Activated naive CD4-positive, alpha-beta T cell treated with anti-CD3 and anti-CD28 coated beads, Interleukin-2, amount 50 U/mL, for 24 hours (primary cell): ENCODE measurements at regions not wholly inside any gene's neighbourhood (a gene's known extent, or its start where the extent isn't known, plus 50 kb on each side); places are given as distances from the start of the nearest gene placed in this dataset.

Source experiments
- H3K27ac Mint-ChIP-seq: one replicate; pipeline ENCODE4 v1.8.0; 2021; ENCODE audit warnings: mild to moderate bottlenecking, mixed read lengths
- H3K27me3 Mint-ChIP-seq: one replicate; pipeline ENCODE4 v1.8.0; 2021; ENCODE audit warnings: mixed read lengths
- H3K36me3 Mint-ChIP-seq: one replicate; pipeline ENCODE4 v1.8.0; 2021; ENCODE audit warnings: mixed read lengths
- H3K4me1 Mint-ChIP-seq: one replicate; pipeline ENCODE4 v1.8.0; 2021; ENCODE audit warnings: mixed read lengths
- H3K4me3 Mint-ChIP-seq: one replicate; pipeline ENCODE4 v1.8.0; 2021; ENCODE audit warnings: mild to moderate bottlenecking, mixed read lengths
- H3K9me3 Mint-ChIP-seq: one replicate; pipeline ENCODE4 v1.8.0; 2021; ENCODE audit warnings: mixed read lengths

DNA sequence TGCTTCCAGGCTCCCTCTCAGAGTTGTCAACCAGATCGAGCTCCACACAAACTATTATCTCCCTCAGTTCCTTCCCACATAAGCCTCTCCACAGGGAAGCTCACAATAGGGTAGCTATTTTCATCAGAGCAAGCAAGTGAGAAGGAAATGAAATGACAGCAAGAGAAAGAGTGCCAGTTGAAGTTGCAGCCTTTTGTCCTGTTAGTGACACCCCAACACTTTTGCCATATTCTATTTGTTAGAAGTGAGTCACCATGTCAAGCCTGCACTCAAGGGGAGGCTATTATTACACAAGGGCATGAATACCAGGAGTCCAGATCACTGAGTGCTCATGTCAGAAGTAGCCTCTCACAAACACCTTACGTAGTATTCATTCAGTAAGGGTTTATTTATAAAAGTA, 266.3 kb upstream of the NOCT start:
- Mint-ChIP-seq H3K4me1 (no peaks in the 10 kb centered on the region), H3K9me3 (peaks cover 19% of the 10 kb centered on the region), H3K4me3 (no peak overlapping the region), H3K36me3 (no peaks in the 10 kb centered on the region), H3K27ac (no peak overlapping the region), H3K27me3 (peaks cover 1% of the 10 kb centered on the region)

DNA sequence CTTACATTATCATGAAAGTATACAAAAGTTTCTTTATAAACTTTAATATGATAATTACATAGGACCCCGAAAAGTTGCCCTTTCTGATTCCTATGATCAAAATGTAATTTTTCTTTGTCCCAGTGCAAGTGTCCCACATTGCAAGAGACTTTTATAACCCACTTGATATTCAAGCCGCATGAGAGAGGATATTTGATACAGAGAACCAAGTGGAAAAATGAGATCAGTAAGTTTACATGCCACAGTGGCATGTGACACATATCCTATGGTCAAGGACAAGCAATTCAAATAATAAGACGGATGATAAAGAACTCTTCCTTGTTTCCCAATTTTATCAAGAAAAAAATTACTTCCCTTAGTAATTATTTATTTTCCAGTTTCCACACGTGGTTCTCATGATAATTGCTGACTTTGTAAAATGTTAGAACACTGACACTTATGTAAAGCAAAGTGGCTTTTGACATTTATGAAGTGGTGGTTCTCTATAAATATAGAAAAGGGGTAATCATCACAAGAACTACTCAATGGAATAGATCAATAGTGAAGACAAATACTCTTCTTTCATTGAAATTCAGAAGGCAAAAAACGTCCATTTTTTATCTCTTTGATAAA, 273.7 kb upstream of the NOCT start:
- peaks cover 1% of the 10 kb centered on the region for H3K27me3 Mint-ChIP-seq
- no peak overlapping the region for H3K4me3 Mint-ChIP-seq
- H3K27ac Mint-ChIP-seq: no peak overlapping the region
- H3K36me3 Mint-ChIP-seq: no peaks in the 10 kb centered on the region
- peaks cover 8% of the 10 kb centered on the region for H3K9me3 Mint-ChIP-seq
- H3K4me1 Mint-ChIP-seq: no peaks in the 10 kb centered on the region

DNA sequence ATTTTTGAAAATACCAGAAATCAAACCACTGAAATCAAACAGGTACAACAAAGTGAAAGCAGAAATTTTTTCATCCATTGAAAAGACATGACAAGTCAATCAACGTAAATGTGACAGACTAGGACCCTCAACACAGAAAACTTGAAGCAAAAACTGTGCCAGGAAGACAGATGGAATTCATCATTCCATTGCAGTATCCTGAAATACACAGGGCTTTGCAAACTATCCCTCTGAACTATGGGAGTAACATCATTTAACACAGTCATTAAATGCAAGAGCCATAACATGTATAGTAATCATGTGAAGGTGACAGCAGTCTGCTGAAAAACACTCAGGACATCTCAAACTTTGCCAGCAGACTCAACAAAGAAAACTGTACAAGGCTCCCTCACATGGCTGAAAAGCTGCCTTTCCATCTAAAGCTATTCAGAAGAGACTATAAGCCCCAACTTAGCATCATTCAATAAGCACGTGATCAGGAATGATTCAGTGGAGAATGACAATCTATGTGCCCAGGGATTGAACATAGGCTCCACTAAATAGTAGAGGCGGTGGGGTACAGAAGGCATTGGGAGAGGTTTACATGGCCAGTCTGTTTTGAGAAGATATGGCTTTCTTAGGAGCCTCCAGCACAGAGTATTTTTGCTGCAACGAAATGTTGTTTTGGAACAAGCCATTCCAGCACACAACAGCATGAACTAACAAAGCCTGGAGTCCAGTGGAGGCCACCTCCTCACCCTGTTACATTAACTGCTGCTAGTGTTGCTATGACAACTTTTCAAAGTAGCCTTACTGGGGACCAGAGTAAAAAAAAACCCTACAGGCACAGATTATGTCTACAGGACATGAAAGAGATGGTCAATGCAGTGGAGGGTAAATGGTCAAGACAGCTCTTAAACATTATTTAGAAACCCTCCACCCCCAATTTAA, 274.5 kb upstream of the NOCT start:
- peaks cover 8% of the 10 kb centered on the region for H3K9me3 Mint-ChIP-seq
- H3K27me3 Mint-ChIP-seq: peaks cover 1% of the 10 kb centered on the region
- H3K4me1 Mint-ChIP-seq: no peaks in the 10 kb centered on the region
- no peaks in the 10 kb centered on the region for H3K36me3 Mint-ChIP-seq
- no peak overlapping the region for H3K4me3 Mint-ChIP-seq
- H3K27ac Mint-ChIP-seq: no peak overlapping the region

DNA sequence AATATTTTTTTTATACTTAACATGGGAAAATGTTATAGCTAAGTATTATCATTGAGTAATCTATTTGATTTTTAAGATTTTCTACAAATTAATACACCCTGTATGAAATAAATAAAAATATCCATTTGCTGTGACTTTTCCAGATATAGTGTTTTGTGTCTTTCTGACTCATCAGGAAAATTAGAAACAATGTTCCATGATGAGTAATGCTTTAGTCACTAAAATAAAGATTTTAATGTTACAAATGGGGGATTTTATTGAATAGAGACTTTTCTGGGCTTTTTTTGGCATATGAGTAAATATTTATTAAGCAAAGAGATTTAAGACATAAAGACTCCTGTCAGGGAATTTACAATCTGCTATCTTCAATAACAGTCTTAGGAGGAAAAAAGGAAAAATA, 279.2 kb upstream of the NOCT start:
- Mint-ChIP-seq H3K27me3 (no peaks in the 10 kb centered on the region), H3K4me1 (no peaks in the 10 kb centered on the region), H3K36me3 (no peaks in the 10 kb centered on the region), H3K4me3 (no peak overlapping the region), H3K27ac (no peak overlapping the region), H3K9me3 (peaks cover 8% of the 10 kb centered on the region)

DNA sequence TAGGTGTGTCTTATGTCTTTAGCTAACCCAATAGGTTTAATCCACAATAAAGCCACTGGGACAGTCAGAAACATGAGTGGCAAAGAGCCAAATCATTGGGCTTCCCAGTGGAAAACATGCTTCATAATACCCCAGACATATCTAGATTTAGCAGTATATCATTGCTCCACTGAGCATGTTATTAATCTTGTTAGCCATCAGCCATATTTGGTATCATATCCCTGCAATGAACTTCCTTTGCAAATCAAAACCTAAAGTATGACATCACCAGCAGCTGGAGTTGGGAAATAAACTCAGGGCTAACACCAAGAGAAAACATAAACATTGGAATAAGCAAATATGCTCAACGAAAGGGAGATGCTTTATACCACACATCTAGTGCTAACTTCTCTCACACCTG, 280.8 kb upstream of the NOCT start:
- no peaks in the 10 kb centered on the region for H3K9me3 Mint-ChIP-seq
- no peaks in the 10 kb centered on the region for H3K4me1 Mint-ChIP-seq
- H3K27me3 Mint-ChIP-seq: peaks cover 1% of the 10 kb centered on the region
- H3K36me3 Mint-ChIP-seq: no peaks in the 10 kb centered on the region
- H3K27ac Mint-ChIP-seq: no peak overlapping the region
- no peak overlapping the region for H3K4me3 Mint-ChIP-seq

DNA sequence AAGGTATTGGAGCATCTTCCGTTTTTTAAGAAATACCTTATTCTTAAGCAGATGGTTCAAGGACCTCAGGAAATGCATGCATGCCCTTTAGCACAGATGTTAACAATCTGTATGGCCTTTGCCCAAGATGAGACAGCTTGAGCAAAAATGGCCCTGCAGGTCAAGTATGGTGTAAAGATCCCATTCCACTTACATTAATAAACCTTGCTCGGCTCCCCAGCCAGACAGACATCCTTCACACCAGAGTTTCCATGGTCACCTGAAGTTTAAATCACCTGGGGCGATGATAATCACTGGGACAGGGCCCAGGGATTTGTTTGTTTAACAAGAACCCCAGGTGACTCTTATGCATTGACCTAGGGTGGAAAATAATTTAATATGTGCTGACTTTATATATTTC, 287.0 kb upstream of the NOCT start:
- no peaks in the 10 kb centered on the region for H3K9me3 Mint-ChIP-seq
- peaks cover 2% of the 10 kb centered on the region for H3K27me3 Mint-ChIP-seq
- H3K36me3 Mint-ChIP-seq: no peaks in the 10 kb centered on the region
- H3K27ac Mint-ChIP-seq: no peak overlapping the region
- H3K4me3 Mint-ChIP-seq: no peak overlapping the region
- no peaks in the 10 kb centered on the region for H3K4me1 Mint-ChIP-seq

DNA sequence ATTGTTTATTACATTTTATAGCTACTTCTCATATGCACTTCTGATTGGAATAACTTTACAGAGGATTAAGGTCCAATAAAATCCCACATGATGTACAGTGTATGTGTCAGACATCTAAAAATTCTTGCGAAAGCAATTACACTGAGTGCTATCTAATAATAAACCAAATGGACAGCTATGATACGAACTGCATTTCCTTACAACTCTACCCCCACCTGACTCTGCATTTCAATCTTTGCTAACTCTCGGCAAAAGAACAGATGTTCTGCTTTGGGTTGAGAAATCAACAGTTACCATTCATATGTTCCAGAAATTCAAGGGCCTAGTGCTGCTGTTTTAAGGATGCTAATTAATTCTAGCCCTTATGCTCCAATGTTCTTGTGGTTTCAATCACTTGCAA, 287.9 kb upstream of the NOCT start:
- H3K27me3 Mint-ChIP-seq: peaks cover 2% of the 10 kb centered on the region
- H3K4me3 Mint-ChIP-seq: no peak overlapping the region
- H3K4me1 Mint-ChIP-seq: no peaks in the 10 kb centered on the region
- no peak overlapping the region for H3K27ac Mint-ChIP-seq
- no peaks in the 10 kb centered on the region for H3K36me3 Mint-ChIP-seq
- H3K9me3 Mint-ChIP-seq: no peaks in the 10 kb centered on the region

DNA sequence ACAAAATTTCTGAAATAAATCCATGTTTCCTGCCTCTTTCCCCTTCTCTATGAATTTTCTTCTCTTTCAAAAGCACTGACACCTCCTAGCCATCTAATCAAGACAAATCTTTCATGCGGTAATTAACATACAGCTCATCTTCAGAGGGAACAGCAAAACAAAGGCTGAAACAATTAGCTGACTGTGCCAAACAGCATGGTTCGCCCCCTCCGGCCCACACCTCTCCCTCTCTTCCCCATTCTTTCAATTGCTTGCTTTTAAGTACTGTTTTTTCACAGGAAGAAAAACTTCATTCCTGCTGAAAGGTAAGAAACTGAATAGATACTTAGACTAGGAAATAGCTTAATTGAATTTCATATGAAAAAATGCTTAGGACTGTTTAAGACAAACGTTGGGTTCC, 291.1 kb upstream of the NOCT start:
- Mint-ChIP-seq H3K4me1 (no peaks in the 10 kb centered on the region), H3K36me3 (no peaks in the 10 kb centered on the region), H3K4me3 (no peak overlapping the region), H3K27ac (no peak overlapping the region), H3K27me3 (peaks cover 1% of the 10 kb centered on the region), H3K9me3 (no peaks in the 10 kb centered on the region)

DNA sequence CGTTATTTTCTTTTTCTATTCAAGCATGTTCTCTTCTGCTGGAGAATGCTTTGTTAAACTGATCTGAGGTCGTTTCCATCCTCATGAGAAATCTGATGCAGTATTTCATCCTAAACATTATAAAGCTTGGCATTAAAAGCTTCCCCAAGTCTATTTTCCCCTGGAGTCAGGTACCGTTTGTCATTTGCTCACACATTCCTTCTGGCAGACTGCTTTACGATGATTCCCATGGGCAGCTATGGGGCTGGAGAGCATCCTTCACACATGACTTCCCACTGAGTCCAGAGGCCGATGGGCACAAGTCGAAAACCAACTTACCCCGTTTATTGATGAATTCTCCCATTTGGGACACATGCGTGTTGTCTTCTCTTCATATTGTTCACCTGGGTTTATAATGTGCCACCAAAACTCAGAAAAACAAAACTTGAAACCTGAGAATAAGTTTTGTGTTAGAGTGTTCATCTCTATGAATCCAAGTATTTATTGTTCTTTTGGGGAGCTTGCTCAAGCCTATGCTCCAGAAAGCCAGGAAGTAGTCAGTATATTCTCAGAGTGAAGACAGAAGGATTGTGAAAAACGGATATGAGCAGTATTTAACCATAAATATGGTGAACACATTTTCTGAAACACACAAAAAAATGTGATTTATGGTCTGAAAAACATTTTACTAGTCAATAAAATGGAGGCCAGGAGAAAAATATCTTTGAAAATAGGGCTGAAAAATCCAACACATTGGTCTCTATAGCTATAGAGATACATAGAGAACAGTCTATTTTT, 298.8 kb upstream of the NOCT start:
- peaks cover 2% of the 10 kb centered on the region for H3K27me3 Mint-ChIP-seq
- no peaks in the 10 kb centered on the region for H3K9me3 Mint-ChIP-seq
- H3K36me3 Mint-ChIP-seq: no peaks in the 10 kb centered on the region

DNA sequence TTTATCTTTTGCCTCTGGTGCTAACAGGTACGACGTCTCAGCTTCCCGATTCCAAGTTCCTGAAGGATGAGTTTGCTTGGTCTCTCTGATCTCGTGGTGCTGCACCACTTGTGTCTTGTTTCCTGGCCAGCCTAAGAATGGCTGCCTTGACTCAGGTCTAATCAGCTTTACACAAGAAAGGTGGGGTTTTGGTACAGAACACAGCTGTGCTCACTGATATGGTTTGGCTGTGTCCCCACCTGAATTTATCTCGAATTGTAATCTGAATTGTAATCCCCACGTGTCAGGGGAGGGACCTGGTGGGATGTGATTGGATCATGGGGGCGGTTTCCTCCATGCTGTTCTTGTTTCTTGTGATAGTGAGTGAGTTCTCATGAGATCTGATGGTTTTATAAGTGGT, 305.3 kb upstream of the NOCT start:
- Mint-ChIP-seq H3K4me3 (no peak overlapping the region), H3K36me3 (no peaks in the 10 kb centered on the region), H3K9me3 (no peaks in the 10 kb centered on the region), H3K27ac (no peak overlapping the region), H3K27me3 (peaks cover 10% of the 10 kb centered on the region), H3K4me1 (no peaks in the 10 kb centered on the region)

More for the DNA sequence above, 298.8 kb upstream of the NOCT start:
- no peak overlapping the region for H3K27ac Mint-ChIP-seq
- no peak overlapping the region for H3K4me3 Mint-ChIP-seq
- no peaks in the 10 kb centered on the region for H3K4me1 Mint-ChIP-seq

DNA sequence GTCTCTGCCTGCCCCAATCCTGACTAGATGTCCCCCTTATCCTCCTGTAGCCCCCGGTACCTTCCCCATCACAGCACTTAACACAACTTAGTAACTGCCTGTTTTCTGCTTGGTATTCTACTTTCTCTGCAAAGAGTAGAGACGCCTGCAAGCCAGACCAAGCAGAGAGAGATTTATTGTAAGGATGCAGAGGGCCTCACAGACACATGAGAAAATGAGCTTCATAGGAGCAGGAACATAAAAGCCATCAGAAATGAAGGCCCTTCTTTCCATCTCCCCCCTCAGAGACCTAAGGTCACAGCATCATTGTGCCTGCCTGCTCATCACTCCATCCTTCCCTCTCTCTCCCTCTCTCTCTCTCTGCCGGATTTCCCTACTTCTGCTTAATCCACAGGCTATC, 305.7 kb upstream of the NOCT start:
- Mint-ChIP-seq H3K27me3 (peaks cover 10% of the 10 kb centered on the region), H3K27ac (no peak overlapping the region), H3K9me3 (no peaks in the 10 kb centered on the region), H3K4me1 (no peaks in the 10 kb centered on the region), H3K36me3 (no peaks in the 10 kb centered on the region), H3K4me3 (no peak overlapping the region)

DNA sequence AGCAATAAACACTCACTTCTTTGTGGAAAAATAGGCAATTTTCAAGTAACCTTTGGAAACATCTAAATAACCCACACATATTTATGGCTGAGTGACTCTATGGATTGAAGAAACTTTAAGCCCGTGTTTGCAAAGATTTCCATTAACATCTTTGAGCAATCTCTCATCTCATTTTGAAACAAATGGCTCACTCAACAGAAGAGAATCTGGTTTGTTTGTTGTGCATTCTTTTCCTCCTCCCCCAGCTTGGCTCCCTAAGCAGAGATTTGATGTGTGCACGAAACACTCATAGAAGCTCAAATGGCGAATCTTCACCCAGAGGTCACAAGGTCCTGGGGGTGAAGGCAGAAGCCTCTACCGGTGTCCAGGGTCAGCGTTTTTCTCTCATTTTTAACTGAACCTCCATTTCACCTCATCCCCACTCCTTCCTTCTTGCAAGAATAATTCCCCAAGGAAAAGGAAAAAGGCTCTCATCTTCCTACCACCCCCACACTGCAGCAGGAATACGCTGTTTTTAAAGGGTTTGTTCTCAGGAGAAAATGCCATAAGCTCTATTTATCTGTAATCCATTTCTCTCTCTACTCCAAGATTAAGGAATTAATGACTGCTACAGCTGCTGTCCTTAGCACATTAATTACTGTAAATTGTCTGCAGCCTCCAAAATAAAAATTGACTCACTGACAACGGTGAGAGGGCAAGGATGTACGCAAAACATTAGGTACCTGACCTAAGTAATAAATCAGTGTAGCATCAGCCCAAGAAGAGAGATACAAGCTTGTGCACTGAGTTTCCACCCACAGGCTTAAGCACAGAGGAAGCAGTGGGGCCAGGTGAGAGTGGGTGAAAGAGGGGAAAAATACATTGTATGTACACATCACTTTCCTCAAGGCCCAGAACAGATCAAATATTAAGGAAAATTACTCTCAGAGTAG, 307.6 kb upstream of the NOCT start:
- H3K4me1 Mint-ChIP-seq: no peaks in the 10 kb centered on the region
- peaks cover 11% of the 10 kb centered on the region for H3K27me3 Mint-ChIP-seq
- H3K4me3 Mint-ChIP-seq: no peak overlapping the region
- peaks cover 8% of the 10 kb centered on the region for H3K9me3 Mint-ChIP-seq
- H3K36me3 Mint-ChIP-seq: no peaks in the 10 kb centered on the region
- H3K27ac Mint-ChIP-seq: no peak overlapping the region

DNA sequence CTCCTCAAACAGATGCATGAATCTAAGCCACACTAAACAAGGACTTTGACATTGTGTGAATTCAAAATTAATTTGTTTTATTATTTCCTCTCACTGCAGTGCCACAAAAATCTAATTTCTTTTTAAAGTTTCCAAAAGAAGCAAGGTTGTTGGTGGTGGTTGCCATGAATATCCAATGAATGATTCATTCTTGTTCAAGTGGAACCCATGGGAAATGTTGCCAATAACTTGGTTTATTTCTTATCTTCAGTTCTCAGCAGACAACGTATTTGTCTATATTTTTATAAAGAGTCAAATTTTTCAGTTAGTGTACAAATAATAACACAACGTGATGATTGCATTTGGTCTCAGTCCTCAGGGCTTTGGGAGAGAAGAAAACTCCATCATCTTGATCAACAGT, 309.4 kb upstream of the NOCT start:
- Mint-ChIP-seq H3K27ac (no peak overlapping the region), H3K4me1 (no peaks in the 10 kb centered on the region), H3K27me3 (peaks cover 11% of the 10 kb centered on the region), H3K9me3 (peaks cover 8% of the 10 kb centered on the region), H3K36me3 (no peaks in the 10 kb centered on the region), H3K4me3 (no peak overlapping the region)

DNA sequence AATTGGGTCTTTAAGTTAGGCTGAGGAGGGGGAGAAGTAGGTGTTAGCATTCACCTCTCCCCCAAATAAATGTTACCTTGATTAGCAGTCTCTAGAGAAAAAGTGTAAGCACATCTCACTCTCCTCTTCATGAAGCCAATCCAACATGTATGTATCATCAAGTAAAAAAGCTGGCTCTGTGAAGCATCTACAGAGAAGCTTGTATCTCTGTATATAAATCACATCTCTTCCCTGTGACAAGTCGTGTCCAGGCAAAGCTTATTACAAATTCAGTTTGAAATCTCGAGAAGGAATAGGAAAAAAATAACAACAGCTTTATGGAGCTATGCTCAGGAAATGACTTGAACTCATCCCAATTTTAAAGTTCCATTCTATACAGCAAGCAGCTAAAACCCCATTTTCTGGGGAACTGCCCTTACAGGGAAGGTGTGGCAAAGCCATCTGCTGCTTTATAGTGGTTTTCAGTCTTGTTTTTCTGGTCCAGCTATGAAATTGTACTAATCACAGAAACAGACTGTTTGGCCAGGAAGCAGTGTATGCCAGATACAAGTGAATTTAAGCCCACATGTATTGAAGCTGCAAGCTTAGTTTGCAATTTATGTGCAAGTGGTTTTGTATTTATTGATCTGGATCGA, 313.3 kb upstream of the NOCT start:
- Mint-ChIP-seq H3K4me1 (no peaks in the 10 kb centered on the region), H3K27me3 (peaks cover 8% of the 10 kb centered on the region), H3K27ac (no peak overlapping the region), H3K4me3 (no peak overlapping the region), H3K9me3 (peaks cover 8% of the 10 kb centered on the region), H3K36me3 (no peaks in the 10 kb centered on the region)

DNA sequence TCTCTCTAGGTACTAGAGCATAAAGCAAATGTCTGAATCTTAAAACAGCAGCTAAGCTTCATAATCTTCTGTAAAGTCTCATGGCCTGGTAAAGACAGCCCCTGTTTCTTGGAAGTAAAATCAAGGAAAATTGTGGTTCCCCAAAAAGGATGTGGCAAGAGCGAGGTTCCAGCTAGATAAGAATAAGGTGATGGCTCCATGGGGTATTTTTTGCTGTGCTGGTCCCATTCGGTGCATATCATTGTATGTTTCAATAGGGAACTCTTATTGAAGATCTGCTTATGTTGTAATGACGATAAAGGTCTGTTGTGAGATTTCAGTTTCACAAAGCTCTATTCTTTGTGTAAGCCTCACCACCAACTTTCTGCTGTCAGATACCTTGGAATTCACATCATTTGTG, 316.9 kb upstream of the NOCT start:
- Mint-ChIP-seq H3K27ac (no peak overlapping the region), H3K9me3 (peaks cover 3% of the 10 kb centered on the region), H3K27me3 (peaks cover 12% of the 10 kb centered on the region), H3K36me3 (no peaks in the 10 kb centered on the region), H3K4me3 (no peak overlapping the region), H3K4me1 (no peaks in the 10 kb centered on the region)
